Keratinocyte (primary cell): ENCODE measurements at regions not wholly inside any gene's neighbourhood (a gene's known extent, or its start where the extent isn't known, plus 50 kb on each side); places are given as distances from the start of the nearest gene placed in this dataset.
"Not testable (repeated sequence)": the region's sequence is repeated elsewhere in the genome, so short reads cannot be mapped to it uniquely, and the experiment has no call there.

Experiments
- CTCF ChIP-seq, 3 experiments: IDR thresholded peaks in 1 of 3; conservative IDR thresholded peaks in 1 of 3; optimal IDR thresholded peaks in 1 of 3; 2 replicates in 2 of 3; 3 replicates in 1 of 3; pipeline versions ENCODE3 to v1.5.1; 2011; ENCODE audit warnings: low read length in 3 of 3, mild to moderate bottlenecking in 3 of 3, moderate library complexity in 2 of 3, control low read depth in 1 of 3, inconsistent platforms in 1 of 3; ENCODE audit not compliant: insufficient read depth in 2 of 3; ENCODE audit errors: extremely low read depth in 1 of 3
- EZH2 ChIP-seq: IDR thresholded peaks from one replicate; pipeline ENCODE4 v1.6.1; 2012; ENCODE audit warnings: inconsistent platforms, mild to moderate bottlenecking, low read length, moderate library complexity

- not testable (repeated sequence) for TF ChIP-seq CTCF (optimal IDR thresholded peaks at IDR 0.05 in 1 of 3, IDR thresholded peaks at IDR 0.05 in 1 of 3, conservative IDR thresholded peaks at IDR 0.05 in 1 of 3; ENCODE audit: extremely low read depth in 1 of 3, insufficient read depth in 2 of 3, low read length in 3 of 3); EZH2
These were observed 2323.6 kb upstream of the PCDH20 start for GRCh38 chr13:63739112-63739735.
